ENCODE measurements at regions not wholly inside any gene's neighbourhood (a gene's known extent, or its start where the extent isn't known, plus 50 kb on each side); places are given as distances from the start of the nearest gene placed in this dataset.

DNA sequence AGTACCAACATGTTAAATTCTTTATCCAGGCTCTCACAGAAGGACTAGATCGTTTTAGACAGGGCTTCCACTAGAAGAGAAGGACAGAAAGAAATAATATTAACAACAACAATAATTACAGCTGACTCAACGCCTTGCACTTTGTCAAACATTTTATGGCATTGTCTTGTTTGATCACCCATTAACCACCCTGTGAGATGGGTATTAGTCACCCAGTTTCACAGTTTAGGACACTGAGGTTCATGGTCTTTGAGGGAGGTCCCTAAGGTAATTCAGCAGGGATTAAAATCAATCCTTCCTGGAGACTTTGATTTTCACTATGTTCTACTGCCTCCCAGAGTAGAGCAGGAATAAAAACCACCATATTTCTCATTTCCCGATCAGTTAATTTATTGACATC lies 51.4 kb upstream of the BNC2 start:
- H3K9me3 ChIP-seq, result peaks cover 35% of the 10 kb centered on the region
- no peak overlapping the region for H3K9ac ChIP-seq
- no peak overlapping the region for H3K4me2 ChIP-seq
- no peak for TF ChIP-seq Cebpa-rat (IDR thresholded peaks at IDR 0.05)
- no peaks in the 10 kb centered on the region for H3K36me3 ChIP-seq
- no peaks in the 10 kb centered on the region for H3K27me3 ChIP-seq
- H3K4me1 ChIP-seq, result no peaks in the 10 kb centered on the region
- H4K20me1 ChIP-seq, result no peaks in the 10 kb centered on the region
- no peak overlapping the region for H3K27ac ChIP-seq
- H3K4me3 ChIP-seq, result no peak overlapping the region
